HL-60 (cell line): ENCODE measurements at regions not wholly inside any gene's neighbourhood (a gene's known extent, or its start where the extent isn't known, plus 50 kb on each side); places are given as distances from the start of the nearest gene placed in this dataset.

Experiments
- CTCF ChIP-seq: IDR thresholded peaks from one replicate; pipeline ENCODE4 v1.5.1; 2011; ENCODE audit warnings: low read length, control low read depth, inconsistent platforms; ENCODE audit not compliant: insufficient read depth
- POLR2AphosphoS5 ChIP-seq: IDR thresholded peaks from 2 replicates; pipeline ENCODE4 v1.6.1; 2012; ENCODE audit warnings: low read depth
- REST ChIP-seq: IDR thresholded peaks from 2 replicates; pipeline ENCODE4 v1.6.1; 2012; ENCODE audit warnings: low read depth; ENCODE audit not compliant: insufficient replicate concordance

- TF ChIP-seq CTCF (no peak), POLR2AphosphoS5 (no peak), REST (no peak)
Measured at GRCh38 chr3:30083315-30083714, 523.1 kb upstream of the TGFBR2 start.
